Mesenchymal stem cell (in vitro differentiated cells and primary cell): ENCODE measurements at regions not wholly inside any gene's neighbourhood (a gene's known extent, or its start where the extent isn't known, plus 50 kb on each side); places are given as distances from the start of the nearest gene placed in this dataset.

Experiments
- DNase-seq: peaks from one replicate; pipeline ENCODE4 v3.0.0-alpha.2; 2013
- H2AFZ ChIP-seq: one replicate; pipeline ENCODE4 v1.6.1; 2013; ENCODE audit warnings: low read depth, mild to moderate bottlenecking, control low read depth, inconsistent platforms, low read length, moderate library complexity
- H2AK5ac ChIP-seq: 2 replicates; pipeline ENCODE4 v1.6.1; 2013; ENCODE audit warnings: low read length, moderate library complexity, mild to moderate bottlenecking, inconsistent platforms; ENCODE audit not compliant: severe bottlenecking
- H2BK120ac ChIP-seq: one replicate; pipeline ENCODE4 v1.6.1; 2013; ENCODE audit warnings: low read depth, mild to moderate bottlenecking, inconsistent platforms, low read length, moderate library complexity
- H2BK12ac ChIP-seq, 2 experiments: one replicate each; pipeline ENCODE4 v1.6.1; 2013; ENCODE audit warnings: inconsistent platforms in 2 of 2, low read length in 2 of 2, mild to moderate bottlenecking in 2 of 2, moderate library complexity in 2 of 2, control low read depth in 1 of 2
- H2BK15ac ChIP-seq: one replicate; pipeline ENCODE4 v1.6.1; 2013; ENCODE audit warnings: mild to moderate bottlenecking, low read depth, inconsistent platforms; ENCODE audit not compliant: poor library complexity, severe bottlenecking
- H2BK5ac ChIP-seq: 2 replicates; pipeline ENCODE4 v1.6.1; 2013; ENCODE audit warnings: low read depth, mild to moderate bottlenecking, low read length, control low read depth, inconsistent platforms; ENCODE audit not compliant: poor library complexity, severe bottlenecking
- H3K14ac ChIP-seq, 2 experiments: one replicate each; pipeline ENCODE4 v1.6.1; 2013; ENCODE audit warnings: inconsistent platforms in 2 of 2, low read length in 2 of 2, control low read depth in 1 of 2, mild to moderate bottlenecking in 1 of 2, moderate library complexity in 1 of 2
- H3K18ac ChIP-seq, 2 experiments: one replicate each; pipeline ENCODE4 v1.6.1; 2013; ENCODE audit warnings: inconsistent platforms in 2 of 2, low read length in 2 of 2, control low read depth in 1 of 2, low read depth in 1 of 2, mild to moderate bottlenecking in 1 of 2
- H3K23ac ChIP-seq, 2 experiments: one replicate each; pipeline ENCODE4 v1.6.1; 2013; ENCODE audit warnings: inconsistent platforms in 2 of 2, low read length in 2 of 2, mild to moderate bottlenecking in 2 of 2, moderate library complexity in 2 of 2, control low read depth in 1 of 2
- H3K27ac ChIP-seq: 2 replicates; pipeline ENCODE4 v1.5.1; 2013; ENCODE audit warnings: mild to moderate bottlenecking, moderate library complexity, low read length, control low read depth, inconsistent platforms; ENCODE audit not compliant: poor library complexity, severe bottlenecking
- H3K27me3 ChIP-seq, 2 experiments: 2 replicates each; pipeline versions ENCODE4 v1.6.1 to v1.7.0; 2013; ENCODE audit warnings: low read length in 2 of 2, mild to moderate bottlenecking in 2 of 2, moderate library complexity in 2 of 2, control low read depth in 1 of 2, inconsistent platforms in 1 of 2; ENCODE audit not compliant: control insufficient read depth in 1 of 2, insufficient read depth in 1 of 2
- H3K36me3 ChIP-seq, 2 experiments: 2 replicates each; pipeline versions ENCODE4 v1.6.1 to v1.7.0; 2013; ENCODE audit warnings: low read length in 2 of 2, control low read depth in 1 of 2, inconsistent platforms in 1 of 2, low read depth in 1 of 2, mild to moderate bottlenecking in 1 of 2; ENCODE audit not compliant: insufficient read depth in 2 of 2, control insufficient read depth in 1 of 2
- H3K4ac ChIP-seq, 2 experiments: one replicate each; pipeline ENCODE4 v1.6.1; 2013; ENCODE audit warnings: inconsistent platforms in 2 of 2, low read length in 2 of 2, mild to moderate bottlenecking in 2 of 2, moderate library complexity in 2 of 2, control low read depth in 1 of 2, low read depth in 1 of 2
- H3K4me1 ChIP-seq: 2 replicates; pipeline ENCODE4 v1.6.1; 2013; ENCODE audit warnings: low read depth, low read length, control low read depth; ENCODE audit not compliant: control insufficient read depth, insufficient read depth
- H3K4me2 ChIP-seq: 2 replicates; pipeline ENCODE4 v1.6.1; 2013; ENCODE audit warnings: low read length, mild to moderate bottlenecking, inconsistent platforms; ENCODE audit not compliant: poor library complexity, severe bottlenecking
- H3K4me3 ChIP-seq, 2 experiments: 2 replicates each; pipeline versions ENCODE4 v1.5.1 to v1.7.0; 2013; ENCODE audit warnings: low read length in 2 of 2, mild to moderate bottlenecking in 2 of 2, control low read depth in 1 of 2, low read depth in 1 of 2; ENCODE audit not compliant: insufficient read depth in 1 of 2
- H3K79me1 ChIP-seq: replicated peaks from 2 replicates; pipeline ENCODE4 v1.6.1; 2013; ENCODE audit warnings: mild to moderate bottlenecking, control low read depth, low read length, inconsistent platforms; ENCODE audit not compliant: poor library complexity, severe bottlenecking
- H3K9ac ChIP-seq: 2 replicates; pipeline ENCODE4 v1.7.0; 2013; ENCODE audit warnings: mild to moderate bottlenecking, low read length, moderate library complexity
- H3K9me3 ChIP-seq: 2 replicates; pipeline ENCODE4 v1.7.0; 2013; ENCODE audit warnings: mild to moderate bottlenecking, low read length; ENCODE audit not compliant: control insufficient read depth
- H4K8ac ChIP-seq: one replicate; pipeline ENCODE4 v1.6.1; 2013; ENCODE audit warnings: inconsistent platforms, mild to moderate bottlenecking, low read length, moderate library complexity
- H4K91ac ChIP-seq: one replicate; pipeline ENCODE4 v1.6.1; 2013; ENCODE audit warnings: mild to moderate bottlenecking, low read length, inconsistent platforms
- WGBS: methylation state at CpG from one replicate; pipeline ENCODE4 v1.1.7; 2013; ENCODE audit warnings: mixed read lengths; 5-methylcytosine and 5-hydroxymethylcytosine counted together

DNA sequence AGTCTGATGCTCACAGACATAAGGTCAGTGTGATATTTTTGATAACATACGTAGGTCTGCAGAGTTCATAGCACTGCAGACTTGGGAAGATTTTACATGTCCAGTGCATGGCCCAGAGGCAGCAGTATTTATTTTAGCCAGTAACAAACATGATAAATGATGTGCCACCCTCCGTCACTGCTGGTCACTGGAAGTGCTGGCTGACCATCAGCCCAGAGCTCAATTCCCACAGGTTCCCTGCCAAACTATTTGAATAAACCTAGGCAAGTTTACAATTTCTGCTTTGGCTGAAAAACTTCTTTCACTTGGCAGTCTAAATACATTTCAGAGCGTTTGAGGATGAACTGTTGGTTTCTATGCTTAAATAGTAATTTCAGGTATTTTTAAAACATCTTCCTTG, 135.5 kb upstream of the EDNRB start:
- H4K8ac ChIP-seq, result no peak overlapping the region

DNA sequence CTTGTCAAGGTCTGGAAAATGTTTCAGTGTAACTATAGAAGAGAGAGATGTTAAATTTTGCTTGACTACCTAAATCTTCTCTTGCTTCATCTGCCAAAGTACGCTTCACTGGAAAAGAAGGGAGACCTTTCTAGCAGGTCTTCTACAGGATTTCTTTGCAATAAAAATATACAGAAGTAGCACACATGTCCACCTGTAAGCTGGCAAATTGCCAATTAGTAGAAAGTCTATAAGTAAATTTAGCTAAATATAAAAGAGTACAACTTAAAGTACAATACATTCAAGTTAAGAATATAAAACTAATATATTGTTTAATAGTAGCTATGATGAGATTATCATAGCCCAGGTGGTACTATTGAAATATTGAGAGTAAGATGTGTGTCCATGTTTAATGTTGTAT, 128.5 kb upstream of the EDNRB start:
- no peak overlapping the region for H2BK15ac ChIP-seq
- H3K27me3 ChIP-seq, result no peaks in the 10 kb centered on the region
- H2AFZ ChIP-seq, result no peak overlapping the region
- H3K79me1 ChIP-seq, result no peaks in the 10 kb centered on the region
- no peak overlapping the region for H4K91ac ChIP-seq
- no CpG with 5 or more reads among the region's 1 CpG for WGBS
- H3K27ac ChIP-seq, result no peak overlapping the region
- H3K4me2 ChIP-seq, result no peak overlapping the region
- H4K8ac ChIP-seq, result no peak overlapping the region
- H3K23ac ChIP-seq, result no peak overlapping the region
- H3K4me3 ChIP-seq, result no peak overlapping the region
- no peak overlapping the region for H3K18ac ChIP-seq
- no peak overlapping the region for H2BK5ac ChIP-seq
- H3K36me3 ChIP-seq, result no peaks in the 10 kb centered on the region
- H2BK120ac ChIP-seq, result no peak overlapping the region
- H2AK5ac ChIP-seq, result no peak overlapping the region
- no peak overlapping the region for H3K9ac ChIP-seq
- H3K9me3 ChIP-seq, result no peaks in the 10 kb centered on the region
- no peak overlapping the region for H3K4ac ChIP-seq
- no peak for DNase-seq
- H2BK12ac ChIP-seq, result no peak overlapping the region
- no peaks in the 10 kb centered on the region for H3K4me1 ChIP-seq
- no peak overlapping the region for H3K14ac ChIP-seq

More for the DNA sequence above, 135.5 kb upstream of the EDNRB start:
- Histone ChIP-seq H3K23ac (no peak overlapping the region), H3K18ac (no peak overlapping the region), H2BK15ac (no peak overlapping the region), H3K14ac (no peak overlapping the region), H3K27ac (no peak overlapping the region), H3K4me3 (no peak overlapping the region), H3K27me3 (no peaks in the 10 kb centered on the region), H3K79me1 (no peaks in the 10 kb centered on the region), H3K9me3 (peaks cover 14% of the 10 kb centered on the region), H3K9ac (no peak overlapping the region), H3K4me2 (no peak overlapping the region), H2AFZ (no peak overlapping the region), H4K91ac (no peak overlapping the region), H3K4me1 (no peaks in the 10 kb centered on the region), H2AK5ac (no peak overlapping the region), H3K4ac (no peak overlapping the region), H2BK120ac (no peak overlapping the region), H3K36me3 (no peaks in the 10 kb centered on the region), H2BK12ac (no peak overlapping the region), H2BK5ac (no peak overlapping the region)
- no peak for DNase-seq
- WGBS, result 72% methylated on average over 2 of the region's 3 CpGs

GRCh38 chr13:78046331-78046730, 127.7 kb upstream of the EDNRB start:
- H3K79me1 ChIP-seq, result no peaks in the 10 kb centered on the region
- no peak overlapping the region for H3K27ac ChIP-seq
- H3K4ac ChIP-seq, result no peak overlapping the region
- H3K4me2 ChIP-seq, result no peak overlapping the region
- H2BK5ac ChIP-seq, result no peak overlapping the region
- H3K36me3 ChIP-seq, result no peaks in the 10 kb centered on the region
- no peak overlapping the region for H4K8ac ChIP-seq
- H2BK12ac ChIP-seq, result no peak overlapping the region
- no peak for DNase-seq
- no peak overlapping the region for H2AK5ac ChIP-seq
- H2BK120ac ChIP-seq, result no peak overlapping the region
- H3K9ac ChIP-seq, result no peak overlapping the region
- H3K27me3 ChIP-seq, result no peaks in the 10 kb centered on the region
- no peak overlapping the region for H3K23ac ChIP-seq
- no peaks in the 10 kb centered on the region for H3K4me1 ChIP-seq
- no peak overlapping the region for H3K18ac ChIP-seq
- H3K14ac ChIP-seq, result no peak overlapping the region
- H2AFZ ChIP-seq, result no peak overlapping the region
- H2BK15ac ChIP-seq, result no peak overlapping the region
- WGBS, result no CpG with 5 or more reads among the region's 2 CpGs
- H3K9me3 ChIP-seq, result no peaks in the 10 kb centered on the region
- H3K4me3 ChIP-seq, result no peak overlapping the region
- H4K91ac ChIP-seq, result no peak overlapping the region

- Histone ChIP-seq H2BK12ac (no peak overlapping the region), H4K8ac (no peak overlapping the region), H3K23ac (no peak overlapping the region), H3K4me3 (no peak overlapping the region), H2BK5ac (no peak overlapping the region), H3K4ac (no peak overlapping the region), H3K9me3 (no peaks in the 10 kb centered on the region), H3K9ac (no peak overlapping the region), H3K79me1 (no peaks in the 10 kb centered on the region), H3K14ac (no peak overlapping the region), H3K27ac (no peak overlapping the region), H3K36me3 (no peaks in the 10 kb centered on the region), H3K18ac (no peak overlapping the region), H3K4me1 (no peaks in the 10 kb centered on the region), H3K4me2 (no peak overlapping the region), H2BK15ac (no peak overlapping the region), H2BK120ac (no peak overlapping the region), H2AFZ (no peak overlapping the region), H2AK5ac (no peak overlapping the region), H4K91ac (no peak overlapping the region), H3K27me3 (no peaks in the 10 kb centered on the region)
- no peak for DNase-seq
- 86% methylated on average over 1 of the region's 3 CpGs for WGBS
Observed at GRCh38 chr13:78045916-78046315, 127.3 kb upstream of the EDNRB start.
